ENCODE measurements at regions not wholly inside any gene's neighbourhood (a gene's known extent, or its start where the extent isn't known, plus 50 kb on each side); places are given as distances from the start of the nearest gene placed in this dataset.
"Not testable (repeated sequence)": the region's sequence is repeated elsewhere in the genome, so short reads cannot be mapped to it uniquely, and the experiment has no call there.

- Histone ChIP-seq H3K9ac (ENCODE audit: low read depth in 1 of 2, low read length in 2 of 2) (no peak overlapping the region), H3K36me3 (ENCODE audit: control insufficient read depth in 1 of 2, insufficient read depth in 2 of 2, low read length in 2 of 2) (no peaks in the 10 kb centered on the region), H3K27me3 (ENCODE audit: control insufficient read depth in 1 of 2, insufficient read depth in 2 of 2, low read length in 2 of 2) (no peaks in the 10 kb centered on the region), H3K27ac (ENCODE audit: low read depth, low read length) (no peak overlapping the region), H3K4me3 (ENCODE audit: low read depth in 1 of 2, low read length in 2 of 2) (no peak overlapping the region), H3K4me1 (ENCODE audit: control insufficient read depth in 1 of 2, insufficient read depth in 2 of 2, low read length in 2 of 2) (no peaks in the 10 kb centered on the region), H3K9me3 (ENCODE audit: control insufficient read depth in 1 of 2, low read length in 2 of 2) (no peaks in the 10 kb centered on the region)
Observed at GRCh38 chr2:125312342-125312741, 1287.3 kb downstream of the CNTNAP5 start.

DNA sequence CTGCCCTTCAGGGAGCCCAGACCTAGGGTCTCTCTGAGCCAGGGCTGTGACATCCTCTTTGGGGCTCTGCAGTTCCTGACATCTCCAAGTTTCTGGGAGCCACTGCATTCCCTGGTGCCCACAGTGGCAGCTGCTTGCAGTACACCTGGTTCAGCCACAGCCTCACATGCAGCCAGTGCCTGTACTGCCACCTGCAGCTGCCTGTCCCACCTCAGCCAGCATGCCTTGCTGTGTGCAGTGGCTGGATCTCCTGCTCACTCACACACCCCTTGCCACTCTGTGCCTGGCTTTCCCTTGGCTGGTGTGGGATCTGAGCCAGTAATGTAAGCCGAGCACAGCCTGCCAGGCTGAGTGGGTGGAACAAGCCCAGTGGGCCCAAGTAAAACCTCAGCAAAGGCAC, 1288.7 kb downstream of the CNTNAP5 start:
- Histone ChIP-seq H3K9ac (ENCODE audit: low read depth in 1 of 2, low read length in 2 of 2) (no peak overlapping the region), H3K27me3 (ENCODE audit: control insufficient read depth in 1 of 2, insufficient read depth in 2 of 2, low read length in 2 of 2) (no peaks in the 10 kb centered on the region), H3K9me3 (ENCODE audit: control insufficient read depth in 1 of 2, low read length in 2 of 2) (peaks cover 0 to 3% of the 10 kb centered on the region in 2 donors), H3K4me1 (ENCODE audit: control insufficient read depth in 1 of 2, insufficient read depth in 2 of 2, low read length in 2 of 2) (no peaks in the 10 kb centered on the region), H3K36me3 (ENCODE audit: control insufficient read depth in 1 of 2, insufficient read depth in 2 of 2, low read length in 2 of 2) (no peaks in the 10 kb centered on the region), H3K4me3 (ENCODE audit: low read depth in 1 of 2, low read length in 2 of 2) (no peak overlapping the region), H3K27ac (ENCODE audit: low read depth, low read length) (no peak overlapping the region)

GRCh38 chr2:125318740-125319139, 1293.7 kb downstream of the CNTNAP5 start:
- Histone ChIP-seq H3K9ac (ENCODE audit: low read depth in 1 of 2, low read length in 2 of 2) (no peak overlapping the region), H3K4me3 (ENCODE audit: low read depth in 1 of 2, low read length in 2 of 2) (no peak overlapping the region), H3K9me3 (ENCODE audit: control insufficient read depth in 1 of 2, low read length in 2 of 2) (peaks cover 5 to 7% of the 10 kb centered on the region in 2 donors), H3K4me1 (ENCODE audit: control insufficient read depth in 1 of 2, insufficient read depth in 2 of 2, low read length in 2 of 2) (no peaks in the 10 kb centered on the region), H3K27me3 (ENCODE audit: control insufficient read depth in 1 of 2, insufficient read depth in 2 of 2, low read length in 2 of 2) (no peaks in the 10 kb centered on the region), H3K36me3 (ENCODE audit: control insufficient read depth in 1 of 2, insufficient read depth in 2 of 2, low read length in 2 of 2) (no peaks in the 10 kb centered on the region), H3K27ac (ENCODE audit: low read depth, low read length) (no peak overlapping the region)

DNA sequence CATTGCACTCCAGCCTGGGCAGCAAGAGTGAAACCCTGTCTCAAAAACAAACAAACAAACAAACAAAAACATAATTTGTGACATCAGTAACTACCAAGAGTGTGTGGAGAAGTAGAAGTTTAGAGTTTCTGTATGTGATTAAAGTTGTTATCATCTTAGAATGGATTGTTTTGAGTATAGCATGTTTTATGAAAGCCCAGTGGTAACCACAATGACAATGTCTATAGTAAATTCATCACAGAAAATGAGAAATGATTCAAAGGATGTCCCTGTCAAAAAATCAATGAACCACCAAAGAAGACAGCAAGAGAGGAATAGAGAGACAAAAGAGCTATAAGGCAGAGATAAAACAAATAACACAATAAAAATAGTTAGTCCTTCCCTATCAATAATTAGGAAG, 1299.2 kb downstream of the CNTNAP5 start:
- H3K36me3 ChIP-seq (ENCODE audit: control insufficient read depth in 1 of 2, insufficient read depth in 2 of 2, low read length in 2 of 2), result no peaks in the 10 kb centered on the region
- no peak overlapping the region for H3K9ac ChIP-seq (ENCODE audit: low read depth in 1 of 2, low read length in 2 of 2)
- H3K9me3 ChIP-seq (ENCODE audit: control insufficient read depth in 1 of 2, low read length in 2 of 2), result peaks cover 0 to under 1% of the 10 kb centered on the region in 2 donors
- no peak overlapping the region for H3K4me3 ChIP-seq (ENCODE audit: low read depth in 1 of 2, low read length in 2 of 2)
- H3K27me3 ChIP-seq (ENCODE audit: control insufficient read depth in 1 of 2, insufficient read depth in 2 of 2, low read length in 2 of 2), result no peaks in the 10 kb centered on the region
- H3K27ac ChIP-seq (ENCODE audit: low read depth, low read length), result no peak overlapping the region
- H3K4me1 ChIP-seq (ENCODE audit: control insufficient read depth in 1 of 2, insufficient read depth in 2 of 2, low read length in 2 of 2), result no peaks in the 10 kb centered on the region

GRCh38 chr2:125330133-125330532, 1305.0 kb downstream of the CNTNAP5 start:
- Histone ChIP-seq H3K27me3 (ENCODE audit: control insufficient read depth in 1 of 2, insufficient read depth in 2 of 2, low read length in 2 of 2) (no peaks in the 10 kb centered on the region), H3K4me3 (ENCODE audit: low read depth in 1 of 2, low read length in 2 of 2) (no peak overlapping the region), H3K36me3 (ENCODE audit: control insufficient read depth in 1 of 2, insufficient read depth in 2 of 2, low read length in 2 of 2) (no peaks in the 10 kb centered on the region), H3K4me1 (ENCODE audit: control insufficient read depth in 1 of 2, insufficient read depth in 2 of 2, low read length in 2 of 2) (no peaks in the 10 kb centered on the region), H3K9ac (ENCODE audit: low read depth in 1 of 2, low read length in 2 of 2) (no peak overlapping the region), H3K27ac (ENCODE audit: low read depth, low read length) (no peak overlapping the region), H3K9me3 (ENCODE audit: control insufficient read depth in 1 of 2, low read length in 2 of 2) (peaks cover 0 to 5% of the 10 kb centered on the region in 2 donors)

DNA sequence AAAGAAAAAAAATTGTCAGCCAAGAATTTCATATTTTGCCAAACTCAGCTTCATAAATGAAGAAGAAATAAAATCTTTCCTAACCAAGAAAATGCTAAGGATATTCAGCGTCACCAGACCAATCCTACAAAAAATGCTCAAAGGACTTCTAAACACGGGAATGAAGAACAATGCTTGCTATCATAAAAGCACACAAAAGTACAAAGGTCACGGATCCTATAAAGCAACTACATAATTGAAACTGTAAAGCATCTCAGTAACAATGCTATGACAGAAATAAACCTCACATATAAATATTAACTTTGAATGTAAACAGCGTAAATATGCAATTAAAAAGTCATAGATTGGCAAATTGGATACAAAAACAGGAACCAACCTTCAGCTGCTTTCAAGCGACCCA, 1314.6 kb upstream of the GYPC start:
- Histone ChIP-seq H3K4me1 (ENCODE audit: control insufficient read depth in 1 of 2, insufficient read depth in 2 of 2, low read length in 2 of 2) (no peaks in the 10 kb centered on the region), H3K27ac (ENCODE audit: low read depth, low read length) (no peak overlapping the region), H3K36me3 (ENCODE audit: control insufficient read depth in 1 of 2, insufficient read depth in 2 of 2, low read length in 2 of 2) (no peaks in the 10 kb centered on the region), H3K27me3 (ENCODE audit: control insufficient read depth in 1 of 2, insufficient read depth in 2 of 2, low read length in 2 of 2) (no peaks in the 10 kb centered on the region), H3K9me3 (ENCODE audit: control insufficient read depth in 1 of 2, low read length in 2 of 2) (peaks cover 0 to 6% of the 10 kb centered on the region in 2 donors), H3K4me3 (ENCODE audit: low read depth in 1 of 2, low read length in 2 of 2) (no peak overlapping the region), H3K9ac (ENCODE audit: low read depth in 1 of 2, low read length in 2 of 2) (no peak overlapping the region)

DNA sequence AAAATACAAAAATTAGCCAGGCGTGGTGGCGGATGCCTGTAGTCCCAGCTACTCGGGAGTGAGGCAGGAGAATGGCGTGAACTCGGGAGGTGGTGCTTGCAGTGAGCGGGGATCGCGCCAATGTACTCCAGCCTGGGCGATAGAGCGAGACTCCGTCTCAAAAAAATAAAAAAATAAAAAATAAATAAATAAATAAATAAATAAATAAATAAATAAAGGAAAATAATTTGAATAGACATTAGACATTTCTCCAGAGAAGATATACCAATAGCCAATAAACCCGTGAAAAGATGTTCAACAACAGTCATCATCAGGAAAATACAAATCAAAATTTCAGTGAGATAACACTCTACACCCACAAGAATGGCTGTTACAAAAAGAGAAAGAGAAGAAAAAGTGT, 1302.4 kb upstream of the GYPC start:
- H3K9ac ChIP-seq (ENCODE audit: low read depth in 1 of 2, low read length in 2 of 2); H3K9me3 ChIP-seq (ENCODE audit: control insufficient read depth in 1 of 2, low read length in 2 of 2); H3K4me3 ChIP-seq (ENCODE audit: low read depth in 1 of 2, low read length in 2 of 2); H3K4me1 ChIP-seq (ENCODE audit: control insufficient read depth in 1 of 2, insufficient read depth in 2 of 2, low read length in 2 of 2); H3K36me3 ChIP-seq (ENCODE audit: control insufficient read depth in 1 of 2, insufficient read depth in 2 of 2, low read length in 2 of 2); H3K27me3 ChIP-seq (ENCODE audit: control insufficient read depth in 1 of 2, insufficient read depth in 2 of 2, low read length in 2 of 2); H3K27ac ChIP-seq (ENCODE audit: low read depth, low read length): not testable (repeated sequence)

DNA sequence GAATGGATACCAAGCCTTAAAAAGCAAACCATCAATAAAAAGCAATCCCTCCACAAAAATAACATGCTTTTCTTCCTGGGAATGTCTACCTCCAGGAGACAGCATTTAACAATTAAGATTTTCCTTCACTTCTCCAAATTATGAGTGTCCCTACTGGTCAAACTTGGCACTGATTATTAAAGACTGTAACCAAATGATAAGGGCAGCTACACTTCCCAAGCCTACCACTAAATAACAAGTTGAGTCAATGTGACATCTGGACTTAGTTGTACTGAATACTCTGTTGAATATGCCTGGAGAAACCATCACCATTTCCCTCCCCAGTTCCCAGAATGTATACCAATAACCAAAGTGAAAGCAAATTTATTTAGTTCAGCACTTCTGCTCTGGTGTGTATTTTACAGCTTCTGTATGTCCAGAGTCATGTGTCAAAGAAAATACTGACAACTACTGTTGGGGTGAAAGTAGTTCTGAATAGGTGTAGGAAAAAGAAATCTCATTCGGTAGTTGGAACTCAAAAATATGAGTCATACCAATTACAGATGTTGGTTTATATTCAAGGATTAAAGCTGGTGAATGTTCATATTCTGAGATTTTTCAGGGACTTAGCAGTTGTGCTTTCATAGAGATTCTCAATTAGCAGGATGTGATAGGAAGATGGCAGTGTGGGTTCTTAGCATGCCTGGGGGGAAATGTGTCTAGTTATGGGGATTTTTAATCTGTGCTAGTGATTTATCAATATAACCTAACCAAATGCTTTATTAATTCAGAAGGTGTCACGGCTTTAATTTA, 1291.6 kb upstream of the GYPC start:
- Histone ChIP-seq H3K27ac (ENCODE audit: low read depth, low read length) (no peak overlapping the region), H3K9me3 (ENCODE audit: control insufficient read depth in 1 of 2, low read length in 2 of 2) (peaks cover 2 to 3% of the 10 kb centered on the region in 2 donors), H3K9ac (ENCODE audit: low read depth in 1 of 2, low read length in 2 of 2) (no peak overlapping the region), H3K4me1 (ENCODE audit: control insufficient read depth in 1 of 2, insufficient read depth in 2 of 2, low read length in 2 of 2) (no peaks in the 10 kb centered on the region), H3K36me3 (ENCODE audit: control insufficient read depth in 1 of 2, insufficient read depth in 2 of 2, low read length in 2 of 2) (no peaks in the 10 kb centered on the region), H3K27me3 (ENCODE audit: control insufficient read depth in 1 of 2, insufficient read depth in 2 of 2, low read length in 2 of 2) (no peaks in the 10 kb centered on the region), H3K4me3 (ENCODE audit: low read depth in 1 of 2, low read length in 2 of 2) (no peak overlapping the region)

GRCh38 chr2:125364984-125365265, 1291.0 kb upstream of the GYPC start:
- Histone ChIP-seq H3K9ac (ENCODE audit: low read depth in 1 of 2, low read length in 2 of 2) (no peak overlapping the region), H3K36me3 (ENCODE audit: control insufficient read depth in 1 of 2, insufficient read depth in 2 of 2, low read length in 2 of 2) (no peaks in the 10 kb centered on the region), H3K4me1 (ENCODE audit: control insufficient read depth in 1 of 2, insufficient read depth in 2 of 2, low read length in 2 of 2) (no peaks in the 10 kb centered on the region), H3K27ac (ENCODE audit: low read depth, low read length) (no peak overlapping the region), H3K4me3 (ENCODE audit: low read depth in 1 of 2, low read length in 2 of 2) (no peak overlapping the region), H3K9me3 (ENCODE audit: control insufficient read depth in 1 of 2, low read length in 2 of 2) (peaks cover 2 to 3% of the 10 kb centered on the region in 2 donors), H3K27me3 (ENCODE audit: control insufficient read depth in 1 of 2, insufficient read depth in 2 of 2, low read length in 2 of 2) (no peaks in the 10 kb centered on the region)

DNA sequence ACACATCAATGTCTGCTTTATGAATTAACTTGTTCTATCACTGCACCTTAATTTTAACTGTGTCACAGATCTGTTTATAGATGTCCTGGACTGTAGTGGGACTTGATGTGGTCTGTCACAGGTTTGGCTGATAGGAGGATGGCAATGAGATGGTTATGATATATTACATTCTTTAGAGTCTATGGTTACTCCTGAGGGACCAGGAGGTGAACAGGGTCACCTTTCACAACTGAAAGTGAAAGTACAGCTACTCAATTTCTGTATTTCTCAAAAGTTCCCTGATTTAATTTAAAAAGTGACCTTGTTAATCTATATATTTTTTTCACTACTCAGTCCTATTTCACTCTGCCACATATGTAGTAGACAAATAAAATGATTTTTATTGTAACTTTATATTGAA, 1284.1 kb upstream of the GYPC start:
- H3K27ac ChIP-seq (ENCODE audit: low read depth, low read length), result no peak overlapping the region

GRCh38 chr2:125373293-125373692, 1282.7 kb upstream of the GYPC start:
- Histone ChIP-seq H3K27ac (ENCODE audit: low read depth, low read length) (no peak overlapping the region), H3K4me3 (ENCODE audit: low read depth in 1 of 2, low read length in 2 of 2) (no peak overlapping the region), H3K27me3 (ENCODE audit: control insufficient read depth in 1 of 2, insufficient read depth in 2 of 2, low read length in 2 of 2) (no peaks in the 10 kb centered on the region), H3K36me3 (ENCODE audit: control insufficient read depth in 1 of 2, insufficient read depth in 2 of 2, low read length in 2 of 2) (no peaks in the 10 kb centered on the region), H3K9me3 (ENCODE audit: control insufficient read depth in 1 of 2, low read length in 2 of 2) (peaks cover 0 to 2% of the 10 kb centered on the region in 2 donors), H3K4me1 (ENCODE audit: control insufficient read depth in 1 of 2, insufficient read depth in 2 of 2, low read length in 2 of 2) (no peaks in the 10 kb centered on the region), H3K9ac (ENCODE audit: low read depth in 1 of 2, low read length in 2 of 2) (no peak overlapping the region)

More for the DNA sequence above, 1284.1 kb upstream of the GYPC start:
- H3K9ac ChIP-seq (ENCODE audit: low read depth in 1 of 2, low read length in 2 of 2), result no peak overlapping the region
- no peak overlapping the region for H3K4me3 ChIP-seq (ENCODE audit: low read depth in 1 of 2, low read length in 2 of 2)
- H3K4me1 ChIP-seq (ENCODE audit: control insufficient read depth in 1 of 2, insufficient read depth in 2 of 2, low read length in 2 of 2), result no peaks in the 10 kb centered on the region
- peaks cover 0 to 3% of the 10 kb centered on the region in 2 donors for H3K9me3 ChIP-seq (ENCODE audit: control insufficient read depth in 1 of 2, low read length in 2 of 2)
- no peaks in the 10 kb centered on the region for H3K36me3 ChIP-seq (ENCODE audit: control insufficient read depth in 1 of 2, insufficient read depth in 2 of 2, low read length in 2 of 2)
- H3K27me3 ChIP-seq (ENCODE audit: control insufficient read depth in 1 of 2, insufficient read depth in 2 of 2, low read length in 2 of 2), result no peaks in the 10 kb centered on the region
